ENCODE measurements at regions not wholly inside any gene's neighbourhood (a gene's known extent, or its start where the extent isn't known, plus 50 kb on each side); places are given as distances from the start of the nearest gene placed in this dataset.

DNA sequence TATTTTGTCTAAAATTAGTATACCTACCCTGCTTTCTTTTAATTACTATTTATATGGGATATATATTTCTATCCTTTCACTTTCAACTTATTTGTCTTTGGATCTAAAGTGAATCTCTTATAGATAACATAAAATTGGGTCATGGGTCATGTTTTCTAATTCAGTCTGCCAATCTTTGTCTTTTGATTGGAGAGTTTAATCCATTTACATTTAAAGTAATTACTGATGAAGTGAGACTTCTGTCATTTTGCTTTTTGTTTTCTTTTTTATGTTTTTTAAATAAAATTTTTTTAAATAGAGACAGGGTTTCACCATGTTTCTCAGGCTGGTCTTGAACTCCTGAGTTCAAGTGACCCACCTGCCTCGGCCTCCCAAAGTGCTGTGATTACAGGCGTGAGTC is 50.5 kb upstream of the PRDM1 start:
- no peak for DNase-seq (ENCODE audit: low read depth)

DNA sequence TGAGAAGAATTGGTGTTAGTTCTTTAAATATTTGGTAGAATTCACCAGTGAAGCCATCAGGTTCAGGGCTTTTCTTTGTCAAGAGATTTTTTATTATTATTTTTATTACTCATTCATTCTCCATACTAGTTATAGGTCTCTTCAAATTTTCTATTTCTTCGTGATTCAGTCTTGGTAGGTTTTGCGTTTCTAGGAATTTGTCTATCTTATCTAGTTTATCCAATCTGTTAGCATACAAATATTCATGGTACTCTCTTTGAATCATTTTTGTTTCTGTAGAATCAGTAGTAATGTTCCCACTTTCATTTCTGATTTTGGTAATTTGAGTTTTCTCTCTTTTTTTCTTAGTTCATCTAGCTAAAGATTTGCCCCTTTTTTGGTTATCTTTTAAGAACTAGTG is 52.3 kb upstream of the PRDM1 start:
- DNase-seq (ENCODE audit: low read depth): no peak

DNA sequence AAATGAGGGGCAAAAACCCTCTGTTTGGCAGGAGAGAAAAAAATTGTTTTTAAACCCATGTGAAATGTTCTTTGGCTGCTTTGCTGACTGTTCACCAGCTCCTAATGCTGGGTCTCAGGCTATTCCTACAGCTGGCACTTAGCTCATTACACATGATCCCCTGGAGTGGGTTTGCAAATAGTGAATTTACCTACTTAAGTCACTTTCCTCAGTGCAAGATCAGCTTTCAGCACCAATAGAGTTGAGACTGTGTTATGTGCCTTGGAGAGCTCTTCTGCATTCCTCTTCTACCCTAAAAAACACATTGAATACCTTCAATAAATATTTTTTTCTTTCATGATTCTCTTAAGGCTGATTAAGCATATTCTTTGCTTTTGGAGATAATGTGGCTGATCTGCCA is 58.4 kb upstream of the PRDM1 start:
- DNase-seq (ENCODE audit: low read depth): no peak

DNA sequence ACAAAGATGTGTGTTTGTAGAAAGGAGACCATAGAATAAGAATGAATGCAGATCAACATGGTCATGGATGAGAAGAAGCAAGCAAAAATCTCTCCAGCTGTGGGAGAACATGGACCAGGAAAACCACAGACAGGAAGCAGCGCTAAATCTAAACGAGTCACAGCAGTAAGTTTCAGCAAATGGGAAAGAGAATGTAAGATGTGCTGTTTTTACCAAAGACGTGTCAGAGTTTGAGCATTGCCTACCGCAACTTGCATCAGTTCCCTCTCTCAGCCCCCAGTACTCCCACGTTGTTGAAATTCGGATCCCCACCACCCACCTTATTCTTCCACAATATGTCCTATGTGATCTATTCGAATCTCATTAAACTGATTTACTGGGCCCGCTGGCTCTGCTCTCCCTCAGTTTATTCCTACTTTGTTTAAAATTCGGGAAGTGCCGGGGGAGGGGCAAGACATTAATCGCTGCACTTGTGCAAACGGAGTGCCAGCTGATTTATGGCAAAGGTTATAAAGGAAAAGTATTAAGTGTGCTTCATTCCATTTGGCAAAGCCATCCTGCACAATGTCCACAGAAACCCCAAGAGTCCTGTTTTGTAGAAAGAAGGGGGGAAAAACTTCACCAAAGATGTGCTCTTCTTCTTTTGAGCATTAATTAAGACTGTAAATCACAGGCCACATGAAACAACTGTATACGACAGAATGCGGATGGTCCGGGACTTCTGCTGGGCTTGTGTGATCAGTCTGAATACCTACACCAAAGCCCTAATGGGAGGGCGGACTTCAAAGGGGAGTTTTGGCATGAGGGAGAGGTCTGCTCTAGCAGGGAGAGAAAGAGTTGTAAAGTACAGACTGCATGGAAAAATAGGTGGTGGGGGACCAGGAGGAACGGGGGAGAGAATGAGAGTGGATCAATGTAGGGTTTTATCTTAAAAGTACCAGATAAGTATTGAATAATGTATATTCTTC is 59.1 kb upstream of the PRDM1 start:
- no peak for DNase-seq (ENCODE audit: low read depth)

DNA sequence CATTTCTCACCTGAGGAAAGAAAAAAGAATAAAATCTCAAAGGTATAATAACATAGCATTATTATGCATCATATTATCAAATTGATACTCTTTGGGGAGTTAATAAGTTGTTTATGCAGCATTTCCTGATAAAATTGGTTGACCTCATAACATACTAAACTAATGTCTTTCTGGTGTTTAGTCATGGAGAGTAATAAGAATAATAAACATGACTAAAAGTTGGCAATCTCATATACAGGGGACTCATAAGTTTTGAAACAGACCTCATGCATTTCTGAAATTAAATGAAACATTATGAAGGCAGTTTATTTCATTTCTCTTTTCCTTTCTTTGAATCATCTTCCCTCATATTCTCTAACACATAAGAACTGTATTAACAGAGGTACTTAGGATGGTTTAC is 60.5 kb upstream of the PRDM1 start:
- DNase-seq (ENCODE audit: low read depth): peak; percentile 12

DNA sequence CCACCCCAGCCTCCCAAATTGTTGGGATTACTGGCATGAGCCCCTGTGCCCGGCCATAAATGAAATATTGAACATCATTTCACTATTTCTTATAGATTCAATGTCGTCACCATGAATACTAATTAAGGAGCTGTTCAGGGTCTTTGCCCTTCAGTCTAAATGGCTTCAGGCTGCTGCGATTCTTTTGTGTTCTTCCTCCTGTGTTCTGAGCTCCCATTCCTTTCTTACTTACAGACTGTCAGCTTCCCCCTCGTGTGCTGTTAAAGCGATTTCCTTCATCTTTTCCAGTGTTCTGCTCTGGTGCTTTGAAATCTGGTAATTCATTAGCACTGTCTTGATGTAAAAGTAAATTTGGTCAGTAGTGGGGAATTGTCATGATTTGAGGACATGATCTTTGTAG is 63.3 kb upstream of the PRDM1 start:
- no peak for DNase-seq (ENCODE audit: low read depth)

DNA sequence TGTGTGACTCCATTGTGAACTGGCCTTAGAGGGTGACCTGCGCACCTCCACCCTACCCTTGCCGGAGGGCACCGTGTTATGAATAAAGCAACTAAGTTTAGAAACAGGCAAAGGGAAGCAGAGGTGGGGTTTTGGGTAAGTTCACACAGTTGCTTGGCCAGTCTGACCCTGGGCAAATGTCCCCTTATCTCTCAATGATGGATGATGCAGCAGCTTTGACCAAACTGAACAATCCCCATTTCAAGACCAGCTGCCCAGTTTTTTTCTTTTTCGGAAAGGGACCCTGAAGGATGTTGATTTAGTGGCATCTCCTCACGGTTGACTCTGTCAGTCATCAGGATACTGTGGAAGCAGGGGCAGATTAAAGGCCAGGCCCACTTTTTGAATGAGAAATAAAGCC is 68.7 kb upstream of the PRDM1 start:
- no peak for DNase-seq (ENCODE audit: low read depth)

DNA sequence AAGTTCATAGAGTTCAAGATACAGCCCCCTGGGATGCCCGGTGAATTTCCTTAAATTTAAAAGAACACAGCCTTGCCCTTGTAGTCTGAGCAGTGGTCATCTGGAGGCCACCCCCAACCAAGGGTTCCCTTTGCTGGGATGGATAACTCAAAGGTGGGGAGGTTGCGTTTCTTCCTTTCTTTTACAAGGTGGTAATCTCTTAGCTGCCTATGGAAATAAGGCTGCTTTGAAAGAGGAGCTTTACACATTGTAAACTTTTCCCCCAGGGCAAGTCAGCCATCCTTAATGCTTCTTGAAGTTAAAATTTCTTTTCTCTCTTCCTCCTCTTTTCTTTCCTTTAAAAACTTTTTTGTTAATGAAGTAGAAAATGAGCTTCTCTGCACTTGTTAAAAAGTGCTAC is 71.2 kb upstream of the PRDM1 start:
- no peak for DNase-seq (ENCODE audit: low read depth)

DNA sequence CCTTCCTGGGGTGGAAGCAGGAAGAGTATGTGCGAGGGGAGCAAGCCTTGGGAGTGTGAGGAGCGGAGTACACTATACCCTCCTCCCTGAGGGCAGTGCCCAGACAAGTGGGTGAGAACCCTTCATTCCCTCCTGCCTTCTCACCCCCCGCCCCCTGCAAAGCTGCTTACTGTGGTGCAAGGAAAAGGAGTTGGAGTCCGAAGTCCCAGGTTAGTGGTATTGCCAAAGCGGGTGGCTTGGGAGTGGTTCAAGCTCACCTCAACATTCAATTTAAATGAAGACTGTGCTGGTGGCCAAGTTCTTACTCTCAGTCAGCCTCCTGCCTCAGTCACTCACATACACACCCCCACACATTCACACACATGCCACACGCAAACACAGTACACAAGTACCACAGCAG is 74.7 kb upstream of the PRDM1 start:
- DNase-seq (ENCODE audit: low read depth): no peak

DNA sequence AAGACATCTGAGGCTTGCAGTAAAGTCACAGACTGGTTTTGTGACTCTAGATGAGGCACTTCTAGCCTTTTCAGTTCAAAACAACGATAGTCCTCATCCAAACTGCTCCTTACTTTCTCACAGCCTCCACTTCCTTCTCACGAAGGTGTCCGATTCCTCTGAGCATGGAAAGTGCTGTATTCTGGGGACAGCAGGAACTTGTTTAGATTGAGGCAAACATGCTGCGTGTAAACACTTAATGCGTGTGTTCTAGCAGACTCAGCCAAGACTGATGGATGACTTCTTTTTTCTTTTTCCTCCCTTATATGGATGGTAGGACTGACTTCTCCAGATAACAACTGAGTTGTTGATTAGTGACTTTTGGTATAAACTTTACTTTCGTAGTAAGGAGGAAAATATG is 80.2 kb upstream of the PRDM1 start:
- no peak for DNase-seq (ENCODE audit: low read depth)

DNA sequence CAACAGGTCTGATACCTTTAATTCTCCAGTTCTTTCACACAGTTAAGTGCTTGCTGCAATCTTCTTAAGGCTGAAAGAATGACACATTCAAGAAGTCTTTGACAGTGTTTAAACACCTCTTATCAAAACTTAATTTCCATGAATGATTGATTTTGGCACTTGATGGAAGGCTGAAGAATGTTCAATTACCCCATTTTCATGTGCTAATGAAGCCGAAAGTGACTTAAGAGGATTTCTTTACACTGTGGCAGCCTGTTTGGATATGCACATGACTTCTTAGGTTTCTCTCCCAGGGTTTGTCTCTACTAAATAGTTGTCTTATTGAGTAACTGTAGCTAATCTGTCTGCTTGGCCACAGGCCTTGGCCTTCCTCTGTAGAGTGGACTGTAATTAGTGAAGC is 81.1 kb upstream of the PRDM1 start:
- no peak for DNase-seq (ENCODE audit: low read depth)

DNA sequence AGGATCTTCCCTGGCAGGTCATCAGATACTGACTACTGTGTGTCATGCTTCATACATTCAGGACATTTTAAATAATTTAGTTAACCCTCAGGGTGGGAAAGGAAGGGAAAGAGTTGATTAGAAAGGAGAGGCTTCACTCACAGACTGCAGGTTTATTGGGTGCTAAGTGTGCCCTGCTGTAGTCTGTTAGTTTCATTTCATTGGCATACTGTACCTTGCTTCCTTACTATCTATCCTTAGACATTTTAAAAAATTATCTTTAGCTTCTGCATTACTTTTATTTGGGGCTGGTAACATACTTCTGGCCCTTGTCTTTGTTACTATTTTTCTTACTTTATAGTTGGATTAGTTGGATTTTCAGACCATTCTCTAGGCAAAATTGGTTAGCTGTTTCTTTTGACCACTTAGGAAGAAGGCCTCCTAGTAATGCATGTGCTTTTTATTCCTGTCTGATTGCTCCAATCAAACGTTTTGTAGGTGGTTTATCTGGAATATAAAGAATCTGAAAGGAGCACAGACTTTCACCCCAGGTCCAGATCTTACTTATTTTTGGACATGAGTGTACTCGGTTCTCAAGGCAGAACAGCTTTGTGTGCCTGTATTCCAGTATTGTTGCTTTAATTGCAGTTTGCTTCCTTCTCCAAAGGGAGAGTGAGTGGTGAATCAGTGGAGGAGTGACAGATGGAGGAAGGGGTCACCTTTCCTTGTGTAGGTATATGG is 82.7 kb upstream of the PRDM1 start:
- no peak for DNase-seq (ENCODE audit: low read depth)

DNA sequence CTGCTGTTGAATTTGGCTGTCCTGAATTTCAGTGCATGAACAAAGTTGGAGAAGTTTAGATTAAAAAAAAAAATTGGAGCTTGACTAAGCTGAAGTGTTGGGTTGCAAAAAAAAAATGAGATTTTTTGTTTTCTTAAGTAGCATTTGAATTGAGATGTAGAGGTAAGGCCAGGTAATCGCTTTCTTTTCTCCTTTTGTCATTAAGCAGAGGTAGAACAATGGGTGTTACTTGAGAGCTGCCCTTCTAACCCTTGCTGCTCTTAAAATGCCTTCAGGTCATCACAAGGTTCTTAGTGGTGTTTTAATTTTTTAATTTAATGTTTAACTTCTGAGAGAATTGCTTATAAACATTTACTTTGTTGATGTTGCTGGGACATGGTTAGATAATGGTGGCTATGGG is 84.1 kb upstream of the PRDM1 start:
- DNase-seq (ENCODE audit: low read depth): no peak

DNA sequence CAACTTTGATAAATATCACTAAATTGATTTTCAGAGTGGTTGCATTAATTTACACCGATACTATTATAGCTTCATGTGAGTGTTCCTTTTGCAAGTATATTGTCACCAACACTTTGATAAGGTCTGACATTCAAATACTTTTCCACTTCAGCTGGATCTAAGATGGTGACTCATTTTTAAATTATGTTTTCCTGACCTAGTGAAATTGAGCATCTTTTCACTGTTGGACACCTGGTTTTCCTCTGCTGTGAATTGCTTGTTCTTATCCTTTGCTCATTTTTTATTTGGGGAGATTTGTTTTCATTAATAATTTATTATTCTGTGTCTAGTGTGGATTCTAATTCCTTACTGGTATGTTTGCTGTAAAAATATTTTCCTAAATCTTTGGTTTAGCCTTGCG is 85.2 kb upstream of the PRDM1 start:
- peak; percentile 47 for DNase-seq (ENCODE audit: low read depth)

DNA sequence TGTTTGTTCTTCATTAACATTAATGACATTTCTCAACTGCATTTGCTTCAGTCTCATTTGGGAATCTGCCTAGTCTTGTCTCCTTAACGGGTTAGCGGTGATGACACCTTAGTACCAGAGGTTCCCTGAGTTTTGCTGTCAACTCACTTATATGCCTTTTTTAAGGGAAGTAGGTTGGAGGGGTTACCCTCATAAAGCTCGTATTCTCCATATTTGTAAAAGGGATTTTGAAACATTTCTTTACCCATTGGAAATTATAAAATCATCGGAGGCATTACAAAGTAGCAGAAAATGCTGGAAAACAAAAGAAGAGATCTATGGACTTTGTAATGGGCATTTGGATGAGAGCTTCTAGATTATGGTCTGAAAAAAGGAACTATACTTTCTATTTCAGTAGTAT is 88.7 kb upstream of the PRDM1 start:
- DNase-seq (ENCODE audit: low read depth): no peak

DNA sequence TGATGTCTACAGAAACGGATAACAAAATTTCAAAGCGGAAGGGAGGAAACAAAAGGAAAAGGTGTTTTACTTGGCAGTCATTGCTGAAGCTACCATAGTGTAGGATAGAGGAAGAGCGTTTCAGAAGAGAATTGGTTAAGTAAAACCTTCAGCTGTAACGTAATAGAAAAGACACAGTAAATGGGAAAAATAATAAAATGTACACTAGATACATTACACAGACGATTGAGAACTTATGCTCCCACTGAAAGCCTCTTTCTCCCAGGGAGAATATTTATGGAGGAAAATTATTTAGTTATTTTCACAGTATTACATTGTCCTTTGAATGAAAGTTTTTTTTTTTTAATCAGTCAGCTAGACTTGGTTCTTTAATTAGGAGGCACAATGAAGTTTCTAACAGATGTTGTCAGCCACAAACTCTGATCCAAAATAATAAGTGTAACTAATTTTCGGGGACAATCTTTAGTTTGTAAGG is 90.7 kb upstream of the PRDM1 start:
- no peak for DNase-seq (ENCODE audit: low read depth)

DNA sequence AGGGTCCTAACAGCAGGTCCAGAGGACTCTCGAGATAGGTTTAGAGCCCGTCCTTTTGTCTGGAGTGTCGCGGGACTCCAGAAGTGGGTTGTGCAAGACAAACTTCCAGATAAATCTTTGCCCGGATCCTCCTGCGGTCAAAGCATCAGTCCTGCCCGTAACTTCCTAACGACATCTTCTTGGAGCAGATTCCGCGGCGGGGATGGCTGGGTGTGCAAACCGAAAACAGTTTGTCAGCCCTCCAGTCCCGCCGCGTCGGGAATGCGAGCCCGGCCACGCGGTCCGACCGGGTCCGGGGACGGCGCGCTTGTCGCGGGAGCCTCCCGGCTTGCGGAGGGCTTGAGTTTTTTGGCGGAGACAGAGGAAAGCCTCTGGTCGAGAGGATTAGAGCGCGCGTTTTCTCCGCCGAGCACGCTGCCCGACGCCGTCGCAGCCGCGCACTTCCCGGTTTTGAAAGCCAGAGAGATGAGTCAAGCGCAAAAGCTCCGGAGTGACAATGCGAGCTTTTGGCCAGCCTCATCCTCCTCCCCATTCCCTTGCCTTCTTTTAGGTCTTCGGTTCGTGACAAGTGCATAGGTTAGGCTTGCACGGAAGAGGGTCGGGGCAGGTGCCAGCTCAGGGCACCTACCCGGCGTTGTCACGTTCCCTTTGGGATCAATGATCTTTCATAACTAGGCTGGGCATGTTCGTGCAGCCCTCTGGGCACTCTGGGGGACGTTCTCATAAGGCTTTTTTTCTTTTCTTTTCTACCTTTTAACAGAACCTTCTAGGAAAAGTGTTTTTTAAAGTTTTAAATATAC is 91.3 kb upstream of the PRDM1 start:
- peak; percentile 87 for DNase-seq (ENCODE audit: low read depth)

DNA sequence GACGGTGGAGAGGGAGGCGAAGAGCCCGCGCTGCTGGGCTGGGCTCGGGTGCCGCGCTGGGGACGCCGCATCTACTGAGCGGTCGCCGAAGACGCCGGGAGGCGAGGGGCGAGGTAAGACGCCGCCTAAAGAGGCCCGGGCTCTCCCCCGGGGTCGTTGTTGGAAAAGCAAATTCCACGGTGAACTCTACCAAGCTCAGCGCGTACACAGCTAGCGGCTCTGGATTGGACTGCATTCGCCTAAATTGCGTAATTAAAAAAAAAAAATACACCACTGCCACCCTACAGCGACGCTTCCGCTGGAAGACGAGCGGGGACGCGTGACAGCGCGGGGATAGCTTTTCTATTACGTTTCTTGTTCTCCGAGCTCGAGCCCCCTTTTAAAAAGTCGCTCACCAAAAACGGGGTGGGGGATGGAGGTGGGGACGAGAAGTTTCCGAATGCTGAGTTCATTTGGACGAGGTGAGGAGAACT is 92.0 kb upstream of the PRDM1 start:
- peak; percentile 71 for DNase-seq (ENCODE audit: low read depth)

DNA sequence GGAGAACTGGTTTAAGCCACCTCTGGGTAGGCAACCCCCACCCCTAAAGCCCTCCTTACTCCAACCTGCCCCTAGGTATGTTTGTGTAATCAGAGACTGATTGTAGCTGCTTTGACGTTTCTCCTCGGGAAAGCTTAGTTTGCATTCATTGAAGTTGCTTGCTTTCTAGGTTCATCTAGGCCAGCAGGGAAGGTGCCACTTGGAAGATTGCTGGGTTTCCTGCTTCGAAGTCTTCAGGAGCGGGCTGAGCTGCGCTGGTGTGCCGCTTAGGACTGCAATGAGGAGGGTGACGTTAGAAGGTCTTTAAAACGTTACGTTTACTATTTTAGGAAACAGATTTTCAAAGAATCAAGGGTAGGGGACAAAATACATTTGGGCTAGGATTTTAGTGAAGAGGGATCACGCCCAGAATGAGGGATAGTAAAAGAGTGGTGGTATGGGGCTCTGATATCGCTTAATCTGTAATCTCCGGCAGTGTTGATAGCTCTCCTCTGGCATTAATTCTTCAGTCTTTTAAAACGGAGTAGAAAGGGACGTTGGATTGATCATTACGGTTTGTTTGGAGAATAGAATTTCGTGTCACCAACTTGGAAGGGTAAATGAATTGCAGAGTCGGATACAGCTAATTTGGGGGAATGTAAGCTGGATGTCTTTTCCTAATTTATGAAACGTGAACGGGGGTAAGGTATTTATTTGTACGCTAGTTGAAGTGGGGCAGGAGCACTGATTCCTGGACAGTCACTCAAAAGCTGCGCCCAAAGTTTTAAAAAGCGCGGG is 92.6 kb upstream of the PRDM1 start:
- DNase-seq (ENCODE audit: low read depth): peak; percentile 21

DNA sequence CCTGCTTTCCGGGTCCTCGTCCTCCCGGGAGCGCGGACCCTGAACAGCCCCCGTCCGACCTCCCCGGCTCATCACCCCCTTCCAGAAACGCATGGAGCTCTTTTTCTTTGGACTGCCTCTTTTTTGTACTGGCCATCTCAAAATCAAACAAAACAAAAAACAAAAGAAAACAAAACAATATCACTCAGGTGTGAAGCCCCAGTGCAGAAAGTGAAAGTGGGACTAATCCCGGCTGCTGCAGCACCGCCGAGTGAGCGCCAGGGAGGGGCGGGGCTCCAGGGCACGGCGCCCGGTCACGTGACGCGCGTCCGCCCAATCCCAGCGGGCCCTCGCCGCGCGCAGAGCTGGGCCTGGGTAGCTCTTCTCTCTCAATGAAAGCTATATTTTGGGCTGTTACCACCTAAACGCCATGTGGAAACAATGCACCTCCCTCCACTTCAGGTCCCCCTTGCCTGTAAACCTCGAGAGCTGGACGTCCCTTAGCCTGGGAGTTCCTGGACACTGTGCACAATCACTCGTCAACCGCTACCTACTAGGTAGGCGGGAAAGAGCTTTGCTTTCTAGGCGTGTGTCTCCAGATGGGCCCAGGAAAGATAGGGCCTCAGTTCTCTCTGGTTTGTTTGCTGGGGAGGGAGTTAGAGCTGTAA is 93.7 kb upstream of the PRDM1 start:
- DNase-seq (ENCODE audit: low read depth): peak; percentile 83
